ENCODE measurements at regions not wholly inside any gene's neighbourhood (a gene's known extent, or its start where the extent isn't known, plus 50 kb on each side); places are given as distances from the start of the nearest gene placed in this dataset.

DNA sequence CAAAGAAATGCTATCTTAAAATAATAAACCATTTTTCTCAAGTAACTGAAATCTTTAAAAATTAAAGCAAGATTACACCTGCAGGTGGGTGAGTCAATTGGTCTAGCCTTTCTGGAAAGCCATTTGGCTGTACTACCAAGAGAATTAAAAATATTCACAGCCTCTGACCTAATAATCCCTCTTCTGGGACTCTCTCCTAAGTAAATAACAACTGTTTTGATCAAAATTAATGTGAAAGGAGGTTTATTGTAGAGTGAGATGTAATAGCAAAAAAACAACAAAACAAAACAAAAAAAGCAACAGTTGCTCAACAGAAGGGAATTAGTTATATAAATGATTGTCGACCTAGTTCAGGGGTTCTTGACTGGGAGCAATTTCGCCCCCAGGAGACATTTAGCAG is 89.0 kb downstream of the GEMIN8 start:
- no peak for TF ChIP-seq EZH2 (IDR thresholded peaks at IDR 0.05; ENCODE audit: borderline replicate concordance, low read depth, low read length, poor library complexity, severe bottlenecking)
- TF ChIP-seq, protein P1, sequence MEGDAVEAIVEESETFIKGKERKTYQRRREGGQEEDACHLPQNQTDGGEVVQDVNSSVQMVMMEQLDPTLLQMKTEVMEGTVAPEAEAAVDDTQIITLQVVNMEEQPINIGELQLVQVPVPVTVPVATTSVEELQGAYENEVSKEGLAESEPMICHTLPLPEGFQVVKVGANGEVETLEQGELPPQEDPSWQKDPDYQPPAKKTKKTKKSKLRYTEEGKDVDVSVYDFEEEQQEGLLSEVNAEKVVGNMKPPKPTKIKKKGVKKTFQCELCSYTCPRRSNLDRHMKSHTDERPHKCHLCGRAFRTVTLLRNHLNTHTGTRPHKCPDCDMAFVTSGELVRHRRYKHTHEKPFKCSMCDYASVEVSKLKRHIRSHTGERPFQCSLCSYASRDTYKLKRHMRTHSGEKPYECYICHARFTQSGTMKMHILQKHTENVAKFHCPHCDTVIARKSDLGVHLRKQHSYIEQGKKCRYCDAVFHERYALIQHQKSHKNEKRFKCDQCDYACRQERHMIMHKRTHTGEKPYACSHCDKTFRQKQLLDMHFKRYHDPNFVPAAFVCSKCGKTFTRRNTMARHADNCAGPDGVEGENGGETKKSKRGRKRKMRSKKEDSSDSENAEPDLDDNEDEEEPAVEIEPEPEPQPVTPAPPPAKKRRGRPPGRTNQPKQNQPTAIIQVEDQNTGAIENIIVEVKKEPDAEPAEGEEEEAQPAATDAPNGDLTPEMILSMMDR (conservative IDR thresholded peaks at IDR 0.05; ENCODE audit: low read depth, low read length) = no peak
